ENCODE measurements at regions not wholly inside any gene's neighbourhood (a gene's known extent, or its start where the extent isn't known, plus 50 kb on each side); places are given as distances from the start of the nearest gene placed in this dataset.

- no peak for TF ChIP-seq CTCF (IDR thresholded peaks at IDR 0.05; ENCODE audit: low read depth, low read length, missing control alignments)
- no peak overlapping the region for H3K27ac ChIP-seq
- no peaks in the 10 kb centered on the region for H3K36me3 ChIP-seq (replicated peaks)
- DNase-seq, result no peak
- H3K4me3 ChIP-seq (ENCODE audit: low read depth, low read length), result no peak overlapping the region
- in situ Hi-C loops (cut with HindIII; ENCODE audit: low pct_ligation_motif_present, low sequenced_read_pairs), result no loop called here
- H3K27me3 ChIP-seq (replicated peaks), result no peaks in the 10 kb centered on the region
Measured at GRCh38 chr15:88312941-88313579, 56.5 kb upstream of the NTRK3 start.

- no peak for TF ChIP-seq CTCF (IDR thresholded peaks at IDR 0.05; ENCODE audit: low read depth, low read length, missing control alignments)
- H3K27me3 ChIP-seq (replicated peaks), result no peaks in the 10 kb centered on the region
- H3K27ac ChIP-seq, result no peak overlapping the region
- H3K4me3 ChIP-seq (ENCODE audit: low read depth, low read length), result no peak overlapping the region
- in situ Hi-C loops (cut with HindIII; ENCODE audit: low pct_ligation_motif_present, low sequenced_read_pairs), result no loop called here
- H3K36me3 ChIP-seq (replicated peaks), result no peaks in the 10 kb centered on the region
- DNase-seq, result no peak
Measured at GRCh38 chr15:88309363-88309762, 52.8 kb upstream of the NTRK3 start.

GRCh38 chr15:88307344-88307743 is 50.8 kb upstream of the NTRK3 start:
- H3K4me3 ChIP-seq (ENCODE audit: low read depth, low read length), result no peak overlapping the region
- no peaks in the 10 kb centered on the region for H3K36me3 ChIP-seq (replicated peaks)
- no peak overlapping the region for H3K27ac ChIP-seq
- no peak for TF ChIP-seq CTCF (IDR thresholded peaks at IDR 0.05; ENCODE audit: low read depth, low read length, missing control alignments)
- H3K27me3 ChIP-seq (replicated peaks), result no peaks in the 10 kb centered on the region
- no peak for DNase-seq
- in situ Hi-C loops (cut with HindIII; ENCODE audit: low pct_ligation_motif_present, low sequenced_read_pairs), result no loop called here
